HCT116 (cell line): ENCODE measurements at regions not wholly inside any gene's neighbourhood (a gene's known extent, or its start where the extent isn't known, plus 50 kb on each side); places are given as distances from the start of the nearest gene placed in this dataset.

Experiments used
- FOSL1 ChIP-seq: IDR thresholded peaks from 2 replicates; pipeline ENCODE4 v1.6.1; 2012; ENCODE audit warnings: low read depth
- JUND ChIP-seq: IDR thresholded peaks from 2 replicates; pipeline ENCODE4 v1.6.1; 2012
- TF ChIP-seq, protein P1 (sequence below), 3 experiments: fragments of 200-600 bp in 1 of 3; sonication (generic) in 1 of 3; IDR thresholded peaks in 2 of 3; conservative IDR thresholded peaks in 1 of 3; 2 replicates each; pipeline ENCODE4 v1.5.1; 2012 to 2017; ENCODE audit warnings: low read depth in 2 of 3, low read length in 2 of 3, antibody characterized with exemption in 1 of 3, borderline replicate concordance in 1 of 3, control low read depth in 1 of 3, mild to moderate bottlenecking in 1 of 3, mixed read lengths in 1 of 3, mixed run types in 1 of 3, moderate library complexity in 1 of 3; ENCODE audit not compliant: insufficient read depth in 1 of 3
- TF ChIP-seq, protein P2 (sequence below): IDR thresholded peaks from 2 replicates; pipeline ENCODE4 v1.6.1; 2012

DNA sequence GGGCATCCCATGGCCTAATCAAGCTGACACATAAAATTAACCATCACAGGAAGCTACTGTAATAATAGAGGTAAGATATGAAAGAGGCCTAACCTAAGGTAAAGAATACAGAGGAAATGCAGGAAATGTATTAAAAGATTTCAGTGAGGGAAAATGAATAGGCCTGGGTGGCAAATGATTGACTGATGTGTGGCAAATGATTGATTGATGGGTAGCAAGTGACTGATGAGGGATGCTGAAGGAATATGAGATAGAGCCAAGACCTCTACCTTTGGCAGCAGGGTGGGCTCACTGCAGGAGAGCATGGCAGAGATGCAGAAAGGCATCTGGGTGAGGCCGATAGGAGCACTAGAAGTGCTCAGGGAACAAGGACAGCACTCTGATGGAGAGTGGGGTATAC, 172.9 kb downstream of the KCTD12 start:
- TF ChIP-seq, protein P1, sequence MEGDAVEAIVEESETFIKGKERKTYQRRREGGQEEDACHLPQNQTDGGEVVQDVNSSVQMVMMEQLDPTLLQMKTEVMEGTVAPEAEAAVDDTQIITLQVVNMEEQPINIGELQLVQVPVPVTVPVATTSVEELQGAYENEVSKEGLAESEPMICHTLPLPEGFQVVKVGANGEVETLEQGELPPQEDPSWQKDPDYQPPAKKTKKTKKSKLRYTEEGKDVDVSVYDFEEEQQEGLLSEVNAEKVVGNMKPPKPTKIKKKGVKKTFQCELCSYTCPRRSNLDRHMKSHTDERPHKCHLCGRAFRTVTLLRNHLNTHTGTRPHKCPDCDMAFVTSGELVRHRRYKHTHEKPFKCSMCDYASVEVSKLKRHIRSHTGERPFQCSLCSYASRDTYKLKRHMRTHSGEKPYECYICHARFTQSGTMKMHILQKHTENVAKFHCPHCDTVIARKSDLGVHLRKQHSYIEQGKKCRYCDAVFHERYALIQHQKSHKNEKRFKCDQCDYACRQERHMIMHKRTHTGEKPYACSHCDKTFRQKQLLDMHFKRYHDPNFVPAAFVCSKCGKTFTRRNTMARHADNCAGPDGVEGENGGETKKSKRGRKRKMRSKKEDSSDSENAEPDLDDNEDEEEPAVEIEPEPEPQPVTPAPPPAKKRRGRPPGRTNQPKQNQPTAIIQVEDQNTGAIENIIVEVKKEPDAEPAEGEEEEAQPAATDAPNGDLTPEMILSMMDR (IDR thresholded peaks at IDR 0.05 in 2 of 3, conservative IDR thresholded peaks at IDR 0.05 in 1 of 3; ENCODE audit: borderline replicate concordance in 1 of 3, insufficient read depth in 1 of 3, low read depth in 2 of 3, low read length in 2 of 3), result no peak
- TF ChIP-seq JUND, result no peak
- TF ChIP-seq, protein P2, sequence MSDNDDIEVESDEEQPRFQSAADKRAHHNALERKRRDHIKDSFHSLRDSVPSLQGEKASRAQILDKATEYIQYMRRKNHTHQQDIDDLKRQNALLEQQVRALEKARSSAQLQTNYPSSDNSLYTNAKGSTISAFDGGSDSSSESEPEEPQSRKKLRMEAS, result no peak
- TF ChIP-seq FOSL1, result no peak
